ENCODE measurements at regions not wholly inside any gene's neighbourhood (a gene's known extent, or its start where the extent isn't known, plus 50 kb on each side); places are given as distances from the start of the nearest gene placed in this dataset.

DNA sequence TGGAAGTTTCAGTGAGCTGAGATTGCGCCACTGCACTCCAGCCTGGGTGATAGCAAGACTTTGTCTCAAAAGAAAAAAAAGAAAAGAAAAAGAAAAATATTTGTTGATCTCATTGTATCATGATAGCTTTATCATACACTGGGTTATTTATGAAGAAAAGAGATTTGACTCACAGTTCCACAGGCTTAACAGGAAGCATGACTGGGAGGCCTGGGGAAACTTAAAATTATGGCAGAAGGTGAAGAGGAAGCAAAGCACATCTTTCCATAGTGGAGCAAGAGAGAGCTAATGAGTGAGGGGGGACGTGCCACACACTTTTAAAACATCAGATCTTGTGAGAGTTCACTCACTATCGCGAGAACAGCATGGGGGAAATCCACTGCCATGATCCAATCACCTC, 72.7 kb upstream of the FUT8 start:
- DNase-seq (ENCODE audit: low read depth, low spot score) (no peak), ATAC-seq (no peak)
- no peaks in the 10 kb centered on the region for H3K27me3 ChIP-seq (ENCODE audit: control insufficient read depth, insufficient read depth, low read length)
- CTCF ChIA-PET: no interaction called here
- TF ChIP-seq SIN3A (IDR thresholded peaks at IDR 0.05; ENCODE audit: borderline replicate concordance, insufficient read depth, low read depth, low read length): no peak
- intact Hi-C loops (cut with micrococcal nuclease; ENCODE audit: unreplicated experiment): no loop called here
- no peaks in the 10 kb centered on the region for H3K4me1 ChIP-seq (ENCODE audit: control insufficient read depth, insufficient read depth, low read length)
- H3K9me3 ChIP-seq (ENCODE audit: control insufficient read depth, insufficient read depth, low read depth, low read length): no peaks in the 10 kb centered on the region
- H3K4me3 ChIP-seq (ENCODE audit: low read depth in 2 of 2, low read length in 2 of 2): no peak overlapping the region
- H3K27ac ChIP-seq (ENCODE audit: low read length): no peak overlapping the region
- no peaks in the 10 kb centered on the region for H3K36me3 ChIP-seq (ENCODE audit: control insufficient read depth, insufficient read depth, low read length)
- in situ Hi-C loops (cut with HindIII; ENCODE audit: low pct_unique_long_range_greater_than_20kb, low sequenced_read_pairs): no loop called here
- BruUV-seq (replicated peaks): no TSS peak
- POLR2A ChIA-PET: no interaction called here

DNA sequence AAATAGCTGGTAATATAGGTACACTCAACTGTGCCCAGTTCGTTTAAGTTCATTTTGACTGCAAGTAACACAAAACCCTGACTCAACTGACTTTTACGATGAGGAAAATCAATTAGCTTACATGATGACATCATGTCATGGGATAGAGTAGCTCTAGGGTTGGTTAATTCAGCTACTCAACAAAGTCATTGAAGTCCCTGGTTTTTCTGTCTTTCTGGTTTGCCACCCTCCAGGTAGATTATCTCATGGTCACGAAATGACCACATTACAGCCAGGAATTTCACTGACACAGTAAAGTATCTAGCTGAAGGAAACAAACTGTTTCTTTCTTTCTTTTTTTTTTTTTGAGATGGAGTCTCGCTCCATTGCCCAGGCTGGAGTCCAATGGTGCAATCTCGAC, 68.5 kb upstream of the FUT8 start:
- POLR2A ChIA-PET: no interaction called here
- CTCF ChIA-PET: no interaction called here
- no peak for ATAC-seq

More for the DNA sequence above, 68.5 kb upstream of the FUT8 start:
- in situ Hi-C loops (cut with HindIII; ENCODE audit: low pct_unique_long_range_greater_than_20kb, low sequenced_read_pairs) (no loop called here), intact Hi-C loops (cut with micrococcal nuclease; ENCODE audit: unreplicated experiment) (no loop called here)
- Histone ChIP-seq H3K9me3 (ENCODE audit: control insufficient read depth, insufficient read depth, low read depth, low read length) (no peaks in the 10 kb centered on the region), H3K4me3 (ENCODE audit: low read depth in 2 of 2, low read length in 2 of 2) (no peak overlapping the region), H3K27ac (ENCODE audit: low read length) (no peak overlapping the region), H3K36me3 (ENCODE audit: control insufficient read depth, insufficient read depth, low read length) (no peaks in the 10 kb centered on the region), H3K27me3 (ENCODE audit: control insufficient read depth, insufficient read depth, low read length) (no peaks in the 10 kb centered on the region), H3K4me1 (ENCODE audit: control insufficient read depth, insufficient read depth, low read length) (no peaks in the 10 kb centered on the region)
- no peak for DNase-seq (ENCODE audit: low read depth, low spot score)
- BruUV-seq (replicated peaks): no TSS peak
- TF ChIP-seq CTCF (IDR thresholded peaks at IDR 0.05) (no peak), POLR2AphosphoS5 (IDR thresholded peaks at IDR 0.05; ENCODE audit: low read depth, low read length) (no peak), REST (IDR thresholded peaks at IDR 0.05; ENCODE audit: insufficient read depth in 1 of 2, low read depth in 2 of 2, low read length in 1 of 2) (no peak), TCF7L2 (IDR thresholded peaks at IDR 0.05; ENCODE audit: low read depth, low read length) (no peak), SIN3A (IDR thresholded peaks at IDR 0.05; ENCODE audit: borderline replicate concordance, insufficient read depth, low read depth, low read length) (no peak)

Data from Panc1 (cell line).